ENCODE measurements at regions not wholly inside any gene's neighbourhood (a gene's known extent, or its start where the extent isn't known, plus 50 kb on each side); places are given as distances from the start of the nearest gene placed in this dataset.

GRCh38 chr1:47708019-47708535 is 270.2 kb downstream of the FOXD2 start:
- DNase-seq (ENCODE audit: low read depth) = no peak
- in situ Hi-C loops (cut with HindIII; ENCODE audit: low sequenced_read_pairs) = no loop called here
- TF ChIP-seq, protein P1, sequence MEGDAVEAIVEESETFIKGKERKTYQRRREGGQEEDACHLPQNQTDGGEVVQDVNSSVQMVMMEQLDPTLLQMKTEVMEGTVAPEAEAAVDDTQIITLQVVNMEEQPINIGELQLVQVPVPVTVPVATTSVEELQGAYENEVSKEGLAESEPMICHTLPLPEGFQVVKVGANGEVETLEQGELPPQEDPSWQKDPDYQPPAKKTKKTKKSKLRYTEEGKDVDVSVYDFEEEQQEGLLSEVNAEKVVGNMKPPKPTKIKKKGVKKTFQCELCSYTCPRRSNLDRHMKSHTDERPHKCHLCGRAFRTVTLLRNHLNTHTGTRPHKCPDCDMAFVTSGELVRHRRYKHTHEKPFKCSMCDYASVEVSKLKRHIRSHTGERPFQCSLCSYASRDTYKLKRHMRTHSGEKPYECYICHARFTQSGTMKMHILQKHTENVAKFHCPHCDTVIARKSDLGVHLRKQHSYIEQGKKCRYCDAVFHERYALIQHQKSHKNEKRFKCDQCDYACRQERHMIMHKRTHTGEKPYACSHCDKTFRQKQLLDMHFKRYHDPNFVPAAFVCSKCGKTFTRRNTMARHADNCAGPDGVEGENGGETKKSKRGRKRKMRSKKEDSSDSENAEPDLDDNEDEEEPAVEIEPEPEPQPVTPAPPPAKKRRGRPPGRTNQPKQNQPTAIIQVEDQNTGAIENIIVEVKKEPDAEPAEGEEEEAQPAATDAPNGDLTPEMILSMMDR (IDR thresholded peaks at IDR 0.05; ENCODE audit: low read depth, low read length, missing control alignments) = no peak
- H3K4me3 ChIP-seq (ENCODE audit: low read depth, low read length) = no peak overlapping the region

DNA sequence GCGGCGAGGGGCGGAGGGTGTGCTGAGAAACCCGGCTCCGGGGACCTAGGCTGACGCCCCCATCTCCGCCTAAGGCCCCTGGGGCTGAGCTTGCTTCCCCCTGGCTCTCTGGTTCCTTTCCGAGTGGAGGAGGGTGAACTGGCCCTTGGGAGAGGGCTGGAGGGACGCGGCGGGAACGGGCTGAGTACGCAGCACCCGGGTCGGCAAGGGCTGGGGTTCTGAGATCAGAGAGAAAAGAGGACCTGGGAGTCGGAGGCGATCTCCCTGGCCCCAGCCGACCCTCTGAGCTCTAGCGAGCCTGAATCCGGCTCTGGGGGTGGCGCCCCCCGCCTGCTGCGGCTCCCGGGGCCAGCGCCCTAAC is 270.8 kb downstream of the FOXD2 start:
- DNase-seq (ENCODE audit: low read depth) = no peak
- H3K4me3 ChIP-seq (ENCODE audit: low read depth, low read length) = no peak overlapping the region
- in situ Hi-C loops (cut with HindIII; ENCODE audit: low sequenced_read_pairs) = no loop called here
- TF ChIP-seq, protein P1 (IDR thresholded peaks at IDR 0.05; ENCODE audit: low read depth, low read length, missing control alignments) = no peak

GRCh38 chr1:47709019-47709871 is 271.4 kb downstream of the FOXD2 start:
- DNase-seq (ENCODE audit: low read depth) = no peak
- TF ChIP-seq, protein P1 (IDR thresholded peaks at IDR 0.05; ENCODE audit: low read depth, low read length, missing control alignments) = peak; percentile 37
- in situ Hi-C loops (cut with HindIII; ENCODE audit: low sequenced_read_pairs) = no loop called here
- H3K4me3 ChIP-seq (ENCODE audit: low read depth, low read length) = peak overlapping the region; percentile 18

DNA sequence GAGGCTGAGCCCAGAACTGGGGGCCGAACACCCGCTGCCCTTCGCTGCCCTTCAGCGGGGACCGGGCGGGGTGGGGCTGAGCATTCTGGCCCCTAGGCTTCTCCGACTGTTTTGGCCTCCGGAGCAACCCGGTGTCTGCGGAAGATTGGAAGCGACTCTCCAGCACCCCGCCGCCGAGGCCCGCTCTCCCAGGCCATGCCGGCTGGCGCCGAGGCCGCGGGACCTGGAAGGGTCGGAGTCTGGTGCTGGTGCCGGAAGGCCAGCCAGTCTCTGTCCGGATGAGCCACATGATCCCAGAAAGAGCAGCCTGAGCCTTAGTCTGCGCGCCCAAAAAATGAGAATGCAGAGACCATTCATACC is 272.0 kb downstream of the FOXD2 start:
- H3K4me3 ChIP-seq (ENCODE audit: low read depth, low read length) = peak overlapping the region; percentile 18
- in situ Hi-C loops (cut with HindIII; ENCODE audit: low sequenced_read_pairs) = no loop called here
- no peak for DNase-seq (ENCODE audit: low read depth)
- TF ChIP-seq, protein P1 (IDR thresholded peaks at IDR 0.05; ENCODE audit: low read depth, low read length, missing control alignments) = no peak

DNA sequence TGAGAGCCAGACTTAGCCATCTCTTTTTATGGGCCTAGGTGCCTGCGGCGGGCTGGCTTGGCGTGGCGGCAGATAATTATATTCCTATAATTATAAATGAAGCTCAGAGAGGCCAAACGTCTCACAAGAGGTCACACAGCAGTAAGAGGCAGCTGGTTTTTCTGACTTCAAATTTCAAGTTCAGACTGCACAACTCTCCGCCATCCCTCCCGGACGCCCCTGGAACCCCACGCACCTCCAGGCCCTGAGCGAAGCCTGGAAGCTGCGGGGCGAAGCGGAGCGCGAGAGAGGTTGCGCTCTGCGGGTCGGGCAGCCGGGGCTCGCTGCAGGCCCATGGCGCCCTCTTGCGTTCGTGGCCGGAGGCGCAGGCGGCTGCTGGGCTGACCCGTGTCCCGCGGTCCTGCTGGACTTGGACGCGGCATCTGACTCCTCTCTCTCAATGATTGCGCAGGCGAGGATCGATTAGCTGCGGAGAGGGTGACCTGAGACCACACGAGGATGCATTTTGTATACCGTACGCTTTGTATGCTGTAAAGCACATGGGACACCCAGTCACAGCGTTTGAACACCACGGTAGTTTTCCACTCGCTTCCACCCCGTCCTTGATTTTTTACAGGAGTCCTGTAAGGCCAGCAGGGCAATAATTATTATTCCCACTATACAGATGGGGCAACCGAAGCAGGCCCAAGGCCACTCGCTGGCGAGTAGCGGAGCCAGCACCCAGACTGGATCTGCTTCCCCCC is 272.7 kb downstream of the FOXD2 start:
- no peak overlapping the region for H3K4me3 ChIP-seq (ENCODE audit: low read depth, low read length)

More for the DNA sequence above, 272.7 kb downstream of the FOXD2 start:
- TF ChIP-seq, protein P1 (IDR thresholded peaks at IDR 0.05; ENCODE audit: low read depth, low read length, missing control alignments) = peak; percentile 98
- peak; percentile 5 for DNase-seq (ENCODE audit: low read depth)
- in situ Hi-C loops (cut with HindIII; ENCODE audit: low sequenced_read_pairs) = no loop called here
